GM18873 (cell line): ENCODE measurements at regions not wholly inside any gene's neighbourhood (a gene's known extent, or its start where the extent isn't known, plus 50 kb on each side); places are given as distances from the start of the nearest gene placed in this dataset.
"Not testable (repeated sequence)": the region's sequence is repeated elsewhere in the genome, so short reads cannot be mapped to it uniquely, and the experiment has no call there.

Source experiments
- ATAC-seq: cut with Tn5 transposase; IDR thresholded peaks from one replicate; pipeline ENCODE4 v1.9.1; 2021; ENCODE audit warnings: mild to moderate bottlenecking, moderate library complexity, moderate number of reproducible peaks; ENCODE audit not compliant: unreplicated experiment, low FRiP score

DNA sequence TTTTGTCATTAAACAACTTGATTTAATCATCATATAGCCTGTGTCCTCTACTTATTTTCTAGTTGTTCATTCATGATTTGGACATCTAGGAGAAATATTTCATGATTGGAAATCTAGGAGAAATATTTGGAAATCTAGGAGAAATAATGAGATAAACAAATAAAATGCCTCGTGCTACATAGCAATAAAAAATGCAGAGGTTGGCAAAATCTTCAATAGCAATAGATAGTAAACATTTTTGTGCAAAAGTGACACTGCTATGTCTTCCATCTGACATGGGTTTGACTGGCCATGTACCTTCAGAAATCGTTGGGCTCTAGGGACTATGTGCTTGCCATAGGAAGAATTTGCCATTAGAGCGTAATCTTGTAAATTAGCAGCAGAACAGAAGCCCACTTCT is 1304.5 kb upstream of the ZEB2 start:
- no peak for ATAC-seq

DNA sequence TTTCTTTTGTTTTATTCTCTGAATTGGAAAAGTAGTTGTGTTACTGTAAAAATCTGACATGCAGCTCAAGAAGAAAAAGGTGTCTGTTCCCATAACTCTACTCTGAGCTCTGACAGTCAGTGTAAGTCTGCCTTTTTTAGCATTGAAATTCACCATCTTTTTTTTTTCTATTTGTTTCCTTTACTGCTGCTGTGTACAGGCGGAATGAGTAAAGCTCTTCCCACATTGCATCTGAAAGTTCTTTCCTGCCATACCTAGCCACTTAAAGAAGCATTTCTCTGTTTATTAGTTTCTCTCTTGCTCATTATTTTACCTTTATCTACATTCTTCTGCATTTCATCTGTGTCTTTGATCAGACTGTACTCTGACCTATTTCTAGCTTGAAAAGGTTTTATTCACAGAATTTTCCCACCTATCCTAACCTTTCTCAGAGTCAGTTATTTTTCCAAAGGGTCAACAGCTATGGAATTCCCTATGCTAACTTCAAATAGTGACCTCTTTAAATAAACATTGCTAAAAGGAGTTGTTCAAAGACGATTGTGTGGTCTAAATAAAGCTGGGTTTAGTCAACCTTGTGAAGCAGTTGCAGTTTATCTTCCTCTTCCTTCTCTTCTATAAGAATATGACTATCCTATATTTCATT is 1303.1 kb upstream of the ZEB2 start:
- no peak for ATAC-seq

DNA sequence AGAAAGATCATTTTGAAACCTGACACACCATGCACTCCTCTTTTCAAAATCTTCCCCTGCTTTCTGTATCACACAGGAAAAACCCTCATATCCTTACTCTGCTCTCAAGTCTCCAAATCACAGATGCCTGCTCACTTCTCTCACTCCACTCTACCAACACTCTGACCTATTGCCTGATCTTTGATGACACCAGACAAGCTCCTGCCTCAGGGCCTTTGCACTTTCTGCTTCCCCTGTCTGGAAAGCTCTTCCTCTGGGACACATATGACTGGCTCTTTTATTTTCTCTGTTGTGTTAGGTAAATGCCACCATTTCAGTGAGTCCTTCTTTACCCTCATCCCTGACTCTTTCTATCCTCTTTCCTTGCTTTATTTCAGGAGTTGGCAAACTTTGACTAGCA is 1300.7 kb upstream of the ZEB2 start:
- no peak for ATAC-seq

DNA sequence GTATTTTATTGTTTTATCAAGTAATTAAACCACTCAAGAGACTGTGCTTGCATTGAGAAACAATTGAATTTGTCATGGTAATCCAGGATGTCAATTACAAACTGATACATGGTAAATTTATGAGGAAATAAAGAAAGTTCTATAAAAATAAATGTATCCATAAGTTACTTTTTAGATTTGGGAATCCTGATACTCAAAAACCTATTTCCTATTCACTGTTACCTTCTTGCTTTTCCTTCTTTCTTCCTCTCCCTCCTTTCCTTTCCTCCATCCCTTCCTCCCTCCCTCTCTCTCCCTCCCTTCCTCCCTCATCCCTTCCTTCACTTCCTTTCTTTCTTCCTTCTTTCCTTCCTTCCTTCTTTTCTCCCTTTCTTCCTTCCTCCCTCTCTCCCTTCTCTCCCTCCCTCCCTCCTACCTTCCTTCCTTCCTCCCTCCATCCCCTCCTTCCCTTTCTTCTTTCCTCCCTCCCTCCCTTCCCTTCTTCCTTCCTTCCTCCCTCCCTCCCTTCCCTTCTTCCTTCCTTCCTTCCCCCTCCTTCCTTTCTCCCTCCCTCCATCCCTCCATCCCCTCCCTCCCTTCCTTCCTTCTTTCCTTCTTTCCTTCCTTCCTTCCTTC is 1299.1 kb upstream of the ZEB2 start:
- ATAC-seq = no peak

DNA sequence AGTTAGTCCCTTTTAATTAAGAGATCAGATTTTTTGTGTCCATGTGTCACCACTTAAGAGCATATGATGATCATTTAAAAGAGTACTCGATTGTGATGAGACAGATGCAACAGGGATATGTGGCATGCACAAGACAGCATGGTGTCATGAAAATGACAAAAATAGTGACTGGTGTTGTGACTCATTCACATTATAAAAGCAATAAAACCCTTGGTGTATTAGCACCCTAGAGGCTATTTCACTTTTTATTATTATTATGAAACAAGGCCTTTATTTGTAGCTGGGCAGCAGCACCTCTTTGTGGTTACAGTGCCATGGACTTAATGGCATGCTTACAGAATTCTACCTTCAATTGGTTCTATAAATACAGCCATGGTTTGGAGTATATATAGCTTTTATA is 1296.0 kb upstream of the ZEB2 start:
- ATAC-seq = no peak

DNA sequence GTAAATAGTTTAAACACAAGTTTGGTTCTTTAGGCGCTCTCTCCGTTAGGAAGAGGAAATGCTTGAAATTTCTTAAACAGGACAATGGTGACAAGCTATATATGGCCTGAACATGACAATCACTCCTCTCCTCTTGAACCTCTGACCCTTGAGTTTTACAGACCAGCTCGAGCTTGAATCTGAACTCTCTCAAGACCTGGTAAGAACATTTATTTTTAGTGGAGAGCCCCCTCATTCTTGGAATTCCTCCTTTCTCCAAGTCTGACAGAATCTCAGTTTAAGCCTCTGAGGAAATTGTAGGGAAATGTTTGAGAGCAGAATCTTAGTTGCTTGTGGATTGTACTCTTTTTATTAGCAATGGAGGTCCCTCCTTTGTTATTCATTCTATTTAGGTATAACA is 1293.6 kb upstream of the ZEB2 start:
- no peak for ATAC-seq

DNA sequence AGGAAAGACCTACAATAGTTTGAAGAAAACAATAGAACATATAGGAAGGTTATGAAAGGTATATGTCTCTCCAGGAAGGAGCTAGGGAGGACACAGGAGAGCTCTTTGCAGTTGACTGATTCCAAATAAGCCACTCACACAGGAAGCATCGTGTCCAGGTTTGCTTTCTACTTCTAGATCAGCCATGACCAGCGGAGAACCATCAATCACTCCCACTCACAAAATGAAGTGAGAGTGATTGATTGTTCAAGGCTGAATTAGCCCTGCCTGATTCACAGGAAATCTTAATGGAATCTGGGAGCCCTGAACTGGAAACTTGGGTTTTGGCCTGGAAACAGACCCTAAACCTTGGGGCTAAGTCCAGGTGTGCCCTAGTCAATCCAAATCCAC is 1292.2 kb upstream of the ZEB2 start:
- ATAC-seq = no peak

DNA sequence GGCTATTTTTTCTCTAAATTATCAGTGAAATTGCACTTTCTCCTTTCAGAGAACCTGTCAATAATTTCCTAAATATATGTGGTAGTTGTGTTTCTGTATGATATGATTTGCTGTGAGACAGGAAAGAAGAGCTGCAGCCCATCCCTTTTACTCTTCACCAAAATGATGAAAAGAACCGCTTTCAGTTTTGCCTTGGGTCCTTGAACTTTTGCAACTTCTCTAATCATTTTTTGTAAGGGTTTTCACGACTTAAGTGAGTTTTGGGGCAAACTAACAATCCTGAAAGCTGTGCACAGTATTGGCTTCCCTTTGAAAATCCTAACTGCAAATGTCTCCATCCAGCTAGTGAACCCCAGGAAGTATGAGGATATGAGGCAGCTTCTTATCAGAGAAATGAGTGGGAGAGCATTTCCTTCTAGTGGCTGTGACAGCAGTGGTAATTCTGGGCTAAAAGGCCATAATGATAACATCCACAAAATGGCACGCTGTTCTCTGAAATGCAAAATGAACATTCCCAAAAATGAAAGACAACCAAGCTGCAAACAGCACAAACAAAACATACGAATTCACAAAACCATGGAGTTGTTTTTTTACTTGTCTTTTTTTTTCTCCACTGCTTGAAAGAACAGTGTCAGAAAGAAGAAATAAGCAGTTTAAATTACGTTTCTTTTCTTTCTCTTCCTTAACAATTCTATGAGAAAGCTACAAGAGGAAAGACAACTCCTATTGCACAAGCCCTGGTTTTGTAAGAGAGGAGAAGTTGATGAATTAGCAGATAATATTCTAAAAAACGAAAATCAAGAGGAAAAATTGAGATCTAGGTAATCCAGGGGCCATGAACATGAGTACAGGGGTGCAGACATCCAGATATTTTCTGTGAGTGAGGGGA is 1291.6 kb upstream of the ZEB2 start:
- ATAC-seq = no peak

DNA sequence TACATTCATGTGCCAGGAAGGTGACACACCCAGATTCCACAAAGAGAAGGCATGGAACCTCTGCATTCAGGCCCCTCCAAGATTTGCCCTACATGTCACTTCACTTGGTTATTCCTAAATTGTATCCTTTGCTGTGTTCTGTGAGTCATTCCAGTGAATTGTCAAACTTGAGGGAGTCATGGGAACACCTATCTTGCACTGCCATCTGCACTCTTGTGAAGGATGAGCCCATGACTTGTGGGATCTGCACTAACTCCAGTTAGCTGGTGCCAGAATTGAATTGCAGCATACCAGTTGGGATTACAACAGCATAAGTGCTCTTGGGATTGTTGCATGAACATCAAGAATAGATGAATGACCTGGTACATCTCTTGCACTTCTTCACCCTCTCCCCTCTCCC is 1288.0 kb upstream of the ZEB2 start:
- ATAC-seq = no peak

DNA sequence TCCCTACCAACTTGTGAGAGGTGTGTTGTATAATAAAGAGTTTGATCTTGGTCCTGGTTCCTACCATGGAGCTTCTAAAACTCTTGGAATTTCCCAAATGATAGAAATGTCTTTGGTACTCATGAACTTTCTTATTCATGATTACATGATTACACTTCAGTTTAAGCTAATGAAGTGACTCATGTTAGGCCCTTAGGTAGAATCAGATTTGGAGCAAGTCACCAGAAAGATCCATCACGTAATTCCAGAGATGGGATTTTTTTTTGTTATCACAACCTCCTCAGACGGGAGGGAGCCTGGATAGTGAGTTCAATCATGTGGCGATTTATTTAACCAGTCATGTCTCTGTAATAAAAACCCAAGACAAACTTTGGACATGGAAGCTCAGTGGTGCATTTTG is 1287.6 kb upstream of the ZEB2 start:
- ATAC-seq = no peak

DNA sequence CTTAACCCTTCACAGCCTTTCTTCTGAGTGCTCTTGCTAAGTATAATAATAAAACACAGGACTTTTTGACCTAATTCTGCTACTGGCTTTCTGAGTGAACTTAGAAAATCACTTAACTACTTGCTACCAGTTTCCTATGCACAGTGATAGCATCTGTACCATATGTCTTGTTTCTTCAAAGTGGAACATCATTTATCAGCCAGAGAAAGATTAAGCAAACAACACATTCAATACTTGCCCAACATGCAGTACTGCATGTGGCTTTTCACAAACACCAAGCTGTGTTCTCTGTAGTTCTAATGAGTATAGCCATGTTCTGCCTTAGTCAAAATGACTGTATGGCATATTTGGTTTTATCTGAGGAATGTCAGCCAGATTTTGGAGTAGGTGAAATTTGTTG is 1286.6 kb upstream of the ZEB2 start:
- no peak for ATAC-seq

DNA sequence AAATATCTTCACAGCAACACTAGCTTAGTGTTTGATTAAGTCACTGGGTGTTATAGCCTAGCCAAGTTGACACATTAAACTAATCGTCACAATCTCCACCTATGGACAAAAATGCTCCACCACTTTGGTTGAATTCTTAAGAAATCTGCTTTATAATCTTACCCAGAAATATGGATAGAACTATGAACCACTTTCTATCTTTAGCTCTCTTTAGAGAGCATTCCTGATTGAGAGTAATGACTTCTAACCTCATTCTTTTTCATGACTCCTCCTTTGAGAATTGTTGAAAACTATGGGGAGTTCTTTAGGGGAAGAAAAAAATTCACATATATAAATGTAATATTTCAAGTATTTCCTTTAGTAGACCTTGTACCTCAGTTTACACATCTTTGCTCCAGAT is 1282.2 kb upstream of the ZEB2 start:
- no peak for ATAC-seq

DNA sequence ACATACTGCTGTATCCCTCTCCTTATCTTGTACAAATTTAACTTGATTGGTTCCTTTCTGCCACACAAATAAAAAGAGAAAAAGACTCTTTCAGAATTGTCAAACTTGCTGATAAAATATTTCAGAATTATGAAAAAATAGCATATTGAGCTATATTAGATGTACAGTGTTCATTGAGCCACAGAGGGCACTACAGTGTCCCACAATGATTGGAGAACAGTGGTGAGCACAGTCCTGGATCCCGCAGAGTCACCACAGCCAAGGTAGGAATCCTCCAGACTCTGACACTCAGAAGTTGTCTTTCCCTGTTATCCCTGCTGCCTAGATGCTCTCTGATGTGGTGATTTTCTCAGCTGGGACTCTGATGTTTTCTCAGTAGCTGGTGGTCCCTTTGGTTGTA is 1281.3 kb upstream of the ZEB2 start:
- ATAC-seq = no peak

DNA sequence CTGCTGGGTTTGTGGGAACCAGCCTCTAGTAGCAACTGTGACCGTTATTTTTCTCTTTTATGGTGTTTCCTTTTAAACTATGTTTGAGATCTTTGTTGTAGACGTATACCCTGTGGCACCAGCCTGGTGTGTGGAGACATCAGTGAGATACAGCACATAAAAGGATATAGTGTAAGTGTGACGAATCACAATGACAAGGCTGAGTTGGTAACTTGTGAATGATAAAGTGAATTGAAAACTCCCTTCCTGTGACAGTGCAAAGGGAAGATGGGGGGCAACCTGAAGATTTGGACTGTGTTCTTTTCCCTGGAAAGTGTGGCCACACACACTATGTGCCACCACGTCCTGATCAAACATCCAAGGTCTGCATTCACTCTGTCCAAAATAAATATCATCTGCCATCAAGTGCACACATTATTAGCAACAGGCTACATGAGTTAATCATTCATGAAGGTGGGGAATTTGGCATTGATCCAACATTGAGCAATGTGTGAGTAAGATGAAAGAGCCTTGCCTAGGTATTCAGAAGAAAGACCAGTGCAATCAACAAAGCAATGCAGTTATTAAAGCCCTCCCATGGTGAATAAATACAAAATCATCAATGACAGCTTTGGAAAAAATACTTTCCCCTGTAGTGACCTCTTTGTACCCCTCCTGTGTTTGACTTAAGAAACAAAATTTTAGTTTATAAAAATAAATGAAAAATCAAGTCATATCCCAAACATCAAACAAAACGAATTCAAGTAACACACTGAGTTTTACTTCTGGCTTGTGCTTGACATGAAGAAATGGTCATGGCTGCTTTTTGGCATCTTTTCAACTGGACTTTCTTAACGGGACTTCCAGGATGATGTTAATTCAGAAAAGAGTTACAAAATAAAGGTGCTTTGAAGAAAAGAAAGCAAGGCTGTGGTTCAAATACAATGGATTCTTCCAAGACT is 1280.5 kb upstream of the ZEB2 start:
- ATAC-seq = no peak

DNA sequence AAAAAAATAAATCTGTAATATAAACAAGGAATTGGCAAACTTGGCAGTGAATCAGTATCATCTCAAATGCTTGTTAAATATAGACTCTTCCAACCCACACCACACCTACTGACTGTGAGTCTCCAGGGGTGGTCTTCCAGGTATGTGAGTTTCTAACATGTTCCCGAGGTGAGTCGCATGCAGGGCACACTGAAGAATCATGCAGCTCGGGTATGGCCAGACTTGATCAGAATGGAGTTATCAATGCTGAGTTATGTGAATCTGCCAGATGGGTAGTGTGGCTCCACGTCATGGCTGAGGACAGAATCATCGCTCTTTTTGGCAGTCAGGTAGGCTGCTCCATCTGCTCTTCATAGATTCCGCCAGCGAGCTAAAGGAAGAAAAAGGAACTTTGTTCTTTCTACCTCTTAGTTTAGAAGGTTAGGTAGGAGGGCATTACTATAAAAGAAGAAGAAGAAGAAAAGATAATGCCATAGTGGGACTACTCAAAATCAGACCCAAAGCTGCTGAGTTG is 1279.7 kb upstream of the ZEB2 start:
- ATAC-seq = no peak

DNA sequence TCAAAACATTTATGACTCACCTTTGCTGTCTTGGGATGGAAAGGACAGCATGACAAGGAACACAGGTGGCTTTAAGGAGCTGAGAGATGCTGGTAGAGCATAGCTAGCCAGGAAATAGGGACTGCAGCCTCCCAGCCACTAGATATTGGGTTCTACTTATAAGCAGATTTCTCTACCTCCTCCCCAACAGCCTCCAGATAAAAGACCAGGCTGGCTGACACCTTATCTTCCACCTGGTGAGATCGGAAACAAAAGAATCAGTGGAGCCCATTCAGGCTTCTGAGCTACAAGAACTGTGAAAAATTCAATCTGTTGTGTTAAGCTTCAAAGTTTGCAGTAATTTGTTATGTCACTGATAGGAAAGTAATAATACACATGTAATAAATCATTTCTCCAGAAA is 1278.5 kb upstream of the ZEB2 start:
- ATAC-seq = no peak

DNA sequence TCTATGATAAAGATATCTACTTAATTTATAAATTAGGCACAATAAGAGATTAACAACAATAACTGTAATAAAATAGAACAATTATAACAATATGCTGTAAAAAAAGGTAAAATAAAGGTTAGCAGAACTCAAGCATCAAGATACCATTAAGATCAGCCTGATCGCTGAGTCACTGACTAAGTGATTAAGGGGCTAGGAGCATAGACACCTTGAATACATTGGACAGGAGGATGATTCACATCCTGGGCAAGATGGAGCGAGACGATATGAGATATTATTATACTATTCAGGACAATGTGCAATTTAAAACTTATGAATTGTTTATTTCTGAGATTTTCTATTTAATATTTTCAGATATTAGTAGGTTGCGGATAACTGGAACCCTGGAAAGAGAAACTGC is 1277.8 kb upstream of the ZEB2 start:
- no peak for ATAC-seq

DNA sequence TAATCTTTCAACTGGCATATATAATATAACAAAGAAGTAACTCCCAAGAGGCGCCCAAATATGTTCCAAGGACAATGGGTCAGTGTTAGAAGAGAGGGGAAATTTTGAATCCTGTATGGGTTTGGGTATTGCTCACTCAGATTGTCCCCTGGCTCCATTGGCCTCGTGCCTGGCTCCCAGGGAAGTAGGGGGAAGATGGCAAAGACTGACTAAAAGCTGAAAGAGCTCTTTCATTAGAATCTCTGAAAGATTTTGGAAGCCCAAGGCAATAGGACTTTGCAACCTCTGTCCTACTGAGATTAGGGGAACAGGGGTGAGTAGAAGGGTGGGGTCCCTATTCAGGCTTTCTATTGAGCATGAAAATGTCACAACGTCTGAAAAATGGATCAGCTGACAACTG is 1272.8 kb upstream of the ZEB2 start:
- ATAC-seq = no peak

DNA sequence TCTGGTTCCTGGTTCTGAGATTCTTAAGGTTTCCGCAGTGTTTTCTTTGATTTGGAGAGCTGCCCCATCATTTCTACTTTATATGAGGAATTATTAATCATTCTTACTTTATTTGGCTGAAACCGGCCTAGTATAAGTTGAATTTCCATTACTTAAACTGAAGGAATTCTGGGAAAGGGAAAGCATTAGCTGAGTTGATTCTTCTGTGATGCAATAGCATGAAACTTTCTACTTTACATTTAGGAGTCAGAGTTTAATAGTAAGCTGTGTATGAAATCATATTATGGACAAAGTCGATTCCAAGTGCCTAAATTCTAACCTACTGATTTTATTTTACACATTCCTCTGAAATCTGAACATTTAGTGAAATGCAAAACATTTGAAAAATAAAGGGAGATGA is 1269.7 kb upstream of the ZEB2 start:
- no peak for ATAC-seq

DNA sequence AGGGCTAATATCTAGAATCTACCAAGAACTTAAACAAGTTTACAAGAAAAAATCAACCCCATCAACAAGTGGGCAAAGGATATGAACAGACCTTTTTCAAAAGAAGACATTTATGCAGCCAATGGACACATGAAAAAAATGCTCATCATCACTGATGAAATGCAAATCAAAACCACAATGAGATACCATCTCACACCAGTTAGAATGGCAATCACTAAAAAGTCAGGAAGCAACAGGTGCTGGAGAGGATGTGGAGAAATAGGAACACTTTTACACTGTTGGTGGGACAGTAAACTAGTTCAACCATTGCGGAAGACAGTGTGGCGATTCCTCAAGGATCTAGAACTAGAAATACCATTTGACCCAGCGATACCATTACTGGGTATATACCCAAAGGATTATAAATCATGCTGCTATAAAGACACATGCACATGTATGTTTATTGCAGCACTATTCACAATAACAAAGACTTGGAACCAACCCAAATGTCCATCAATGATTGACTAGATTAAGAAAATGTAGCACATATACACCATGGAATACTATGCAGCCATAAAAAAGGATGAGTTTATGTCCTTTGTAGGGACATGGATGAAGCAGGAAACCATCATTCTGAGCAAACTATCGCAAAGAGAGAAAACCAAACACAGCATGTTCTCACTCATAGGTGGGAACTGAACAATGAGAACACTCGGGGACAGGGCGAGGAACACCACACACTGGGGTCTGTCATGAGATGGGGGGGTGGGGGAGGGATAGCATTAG is 1267.9 kb upstream of the ZEB2 start:
- not testable (repeated sequence) for ATAC-seq
